Ishikawa (cell line): ENCODE measurements at regions not wholly inside any gene's neighbourhood (a gene's known extent, or its start where the extent isn't known, plus 50 kb on each side); places are given as distances from the start of the nearest gene placed in this dataset.

Source experiments
- CEBPB ChIP-seq: IDR thresholded peaks from 2 replicates; pipeline ENCODE4 v1.6.1; 2012
- CREB1 ChIP-seq: IDR thresholded peaks from 2 replicates; pipeline ENCODE4 v1.6.1; 2012; ENCODE audit warnings: low read depth
- EGR1 ChIP-seq: IDR thresholded peaks from 2 replicates; pipeline ENCODE4 v1.6.1; 2012
- EP300 ChIP-seq: IDR thresholded peaks from 2 replicates; pipeline ENCODE4 v1.6.1; 2012; ENCODE audit warnings: borderline replicate concordance
- FOXM1 ChIP-seq: IDR thresholded peaks from 2 replicates; pipeline ENCODE4 v1.6.1; 2012; ENCODE audit warnings: low read depth, borderline replicate concordance
- MAX ChIP-seq: IDR thresholded peaks from 2 replicates; pipeline ENCODE4 v1.6.1; 2012
- TAF1 ChIP-seq: IDR thresholded peaks from 2 replicates; pipeline ENCODE4 v1.6.1; 2012; ENCODE audit warnings: low read depth, mild to moderate bottlenecking
- USF1 ChIP-seq: IDR thresholded peaks from 2 replicates; pipeline ENCODE4 v1.6.1; 2012
- ZBTB7A ChIP-seq: IDR thresholded peaks from 2 replicates; pipeline ENCODE4 v1.6.1; 2012; ENCODE audit warnings: low read depth

GRCh38 chr15:77713281-77713680 lies 80.6 kb upstream of the LINGO1 start:
- TF ChIP-seq MAX (no peak), FOXM1 (no peak), TAF1 (no peak), CEBPB (no peak), USF1 (no peak), CREB1 (no peak), EP300 (no peak), ZBTB7A (no peak), EGR1 (no peak)
